ENCODE measurements at regions not wholly inside any gene's neighbourhood (a gene's known extent, or its start where the extent isn't known, plus 50 kb on each side); places are given as distances from the start of the nearest gene placed in this dataset.

- H3K4me1 ChIP-seq = no peaks in the 10 kb centered on the region
- DNase-seq = no peak
- no peak overlapping the region for H3K27ac ChIP-seq
- intact Hi-C loops (cut with DNase I) = no loop called here
- no peak overlapping the region for H3K4me3 ChIP-seq (replicated peaks in 1 of 3)
- 75 to 80% methylated on average over 8 to 11 of the region's 18 CpGs for WGBS, 2 donors
- no peaks in the 10 kb centered on the region for H3K27me3 ChIP-seq
- TF ChIP-seq POLR2A (IDR thresholded peaks at IDR 0.05) (no peak), CTCF (IDR thresholded peaks at IDR 0.05) (no peak)
- H3K9me3 ChIP-seq = no peaks in the 10 kb centered on the region
- H3K36me3 ChIP-seq = no peaks in the 10 kb centered on the region
Observed at GRCh38 chr7:126040114-126041045, 1110.8 kb upstream of the POT1 start.

GRCh38 chr7:126026421-126027088 lies 1096.9 kb upstream of the POT1 start:
- no peaks in the 10 kb centered on the region for H3K4me1 ChIP-seq
- TF ChIP-seq CTCF (IDR thresholded peaks at IDR 0.05) = no peak
- TF ChIP-seq POLR2A (IDR thresholded peaks at IDR 0.05) = no peak
- H3K9me3 ChIP-seq = no peaks in the 10 kb centered on the region
- H3K27ac ChIP-seq = no peak overlapping the region
- DNase-seq = no peak
- WGBS, 2 donors = 22 to 24% methylated on average over 3 of the region's 3 CpGs
- H3K27me3 ChIP-seq = no peaks in the 10 kb centered on the region
- H3K36me3 ChIP-seq = no peaks in the 10 kb centered on the region
- no peak overlapping the region for H3K4me3 ChIP-seq (replicated peaks in 1 of 3)
- intact Hi-C loops (cut with DNase I) = no loop called here

GRCh38 chr7:126022452-126022851 lies 1092.8 kb upstream of the POT1 start:
- no peak overlapping the region for H3K4me3 ChIP-seq (replicated peaks in 1 of 3)
- no peaks in the 10 kb centered on the region for H3K4me1 ChIP-seq
- DNase-seq = no peak
- no peaks in the 10 kb centered on the region for H3K9me3 ChIP-seq
- no peak overlapping the region for H3K27ac ChIP-seq
- TF ChIP-seq POLR2A (IDR thresholded peaks at IDR 0.05) = no peak
- TF ChIP-seq CTCF (IDR thresholded peaks at IDR 0.05) = no peak
- no peaks in the 10 kb centered on the region for H3K27me3 ChIP-seq
- intact Hi-C loops (cut with DNase I) = no loop called here
- no peaks in the 10 kb centered on the region for H3K36me3 ChIP-seq

GRCh38 chr7:126016722-126017121 lies 1087.1 kb upstream of the POT1 start:
- no peak overlapping the region for H3K27ac ChIP-seq
- H3K36me3 ChIP-seq = no peaks in the 10 kb centered on the region
- H3K9me3 ChIP-seq = no peaks in the 10 kb centered on the region
- WGBS, 2 donors = 92 to 96% methylated on average over 1 of the region's 1 CpG
- no peak overlapping the region for H3K4me3 ChIP-seq (replicated peaks in 1 of 3)
- DNase-seq = no peak
- no peak for TF ChIP-seq POLR2A (IDR thresholded peaks at IDR 0.05)
- TF ChIP-seq CTCF (IDR thresholded peaks at IDR 0.05) = no peak
- H3K4me1 ChIP-seq = no peaks in the 10 kb centered on the region
- no peaks in the 10 kb centered on the region for H3K27me3 ChIP-seq
- intact Hi-C loops (cut with DNase I) = no loop called here

- no peaks in the 10 kb centered on the region for H3K9me3 ChIP-seq
- no peak for DNase-seq
- H3K4me1 ChIP-seq = no peaks in the 10 kb centered on the region
- intact Hi-C loops (cut with DNase I) = no loop called here
- H3K27ac ChIP-seq = no peak overlapping the region
- H3K36me3 ChIP-seq = no peaks in the 10 kb centered on the region
- no peaks in the 10 kb centered on the region for H3K27me3 ChIP-seq
- H3K4me3 ChIP-seq (replicated peaks in 1 of 3) = no peak overlapping the region
- TF ChIP-seq POLR2A (IDR thresholded peaks at IDR 0.05) (no peak), CTCF (IDR thresholded peaks at IDR 0.05) (no peak)
- WGBS, 2 donors = 86 to 87% methylated on average over 4 of the region's 4 CpGs
Observed at GRCh38 chr7:126005064-126005463, 1075.4 kb upstream of the POT1 start.

Measured in thyroid gland (tissue), 4 donors.